ENCODE measurements at regions not wholly inside any gene's neighbourhood (a gene's known extent, or its start where the extent isn't known, plus 50 kb on each side); places are given as distances from the start of the nearest gene placed in this dataset.

DNA sequence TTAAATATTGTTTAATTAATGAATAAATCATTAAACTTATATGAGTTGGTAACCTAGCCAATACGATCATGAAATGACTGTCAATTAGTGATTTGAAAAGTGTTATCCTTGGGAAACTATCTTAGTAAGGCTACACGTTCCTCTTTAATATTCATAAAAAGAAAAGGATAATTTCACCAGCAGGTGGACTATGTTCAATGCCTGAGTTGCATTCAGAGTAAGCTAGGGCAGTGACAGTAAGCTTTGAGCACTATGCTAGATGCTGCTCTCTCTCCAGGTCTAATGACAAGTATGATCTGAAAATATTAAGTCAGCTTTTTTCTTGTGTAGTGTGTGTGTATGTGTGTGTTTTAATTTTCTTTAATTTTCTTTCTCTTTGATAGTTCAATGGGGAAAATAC, 486.3 kb upstream of the PCDH15 start:
- Histone ChIP-seq H3K4me1 (ENCODE audit: control insufficient read depth in 2 of 2, insufficient read depth in 2 of 2, low read length in 1 of 2) (no peaks in the 10 kb centered on the region), H3K27ac (ENCODE audit: low read depth in 2 of 2, low read length in 1 of 2) (no peak overlapping the region), H3K9me3 (ENCODE audit: control insufficient read depth in 2 of 2, insufficient read depth in 1 of 2, low read depth in 1 of 2, low read length in 1 of 2) (no peaks in the 10 kb centered on the region), H3K4me3 (ENCODE audit: low read depth in 1 of 2, low read length in 2 of 2) (no peak overlapping the region), H3K36me3 (ENCODE audit: control insufficient read depth in 2 of 2, insufficient read depth in 2 of 2, low read length in 1 of 2) (no peaks in the 10 kb centered on the region), H3K27me3 (ENCODE audit: control insufficient read depth in 1 of 2, insufficient read depth in 2 of 2, low read length in 2 of 2) (no peaks in the 10 kb centered on the region)
- WGBS, 2 donors, result 50 to 59% methylated on average over 2 of the region's 2 CpGs

DNA sequence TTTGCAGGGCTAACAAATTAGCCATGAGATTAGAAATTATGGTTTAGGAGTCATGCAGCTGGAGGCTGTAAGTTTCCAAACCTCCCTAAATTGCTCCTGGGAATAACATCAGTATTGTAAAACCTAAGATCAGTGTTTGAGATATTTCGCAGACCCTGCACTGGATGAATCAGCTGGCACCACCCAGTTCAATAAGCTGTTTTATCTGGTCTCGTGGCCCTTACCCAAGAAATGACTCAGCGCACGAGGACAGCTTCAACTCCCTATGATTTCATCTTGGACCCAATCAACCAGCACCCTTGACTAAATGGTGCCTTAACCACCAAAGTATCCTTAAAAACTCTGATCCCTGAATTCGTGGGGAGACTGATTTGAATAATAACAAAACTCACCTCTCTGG, 482.0 kb upstream of the PCDH15 start:
- H3K9me3 ChIP-seq (ENCODE audit: control insufficient read depth in 2 of 2, insufficient read depth in 1 of 2, low read depth in 1 of 2, low read length in 1 of 2), result no peaks in the 10 kb centered on the region
- no peaks in the 10 kb centered on the region for H3K27me3 ChIP-seq (ENCODE audit: control insufficient read depth in 1 of 2, insufficient read depth in 2 of 2, low read length in 2 of 2)
- no peaks in the 10 kb centered on the region for H3K4me1 ChIP-seq (ENCODE audit: control insufficient read depth in 2 of 2, insufficient read depth in 2 of 2, low read length in 1 of 2)
- H3K36me3 ChIP-seq (ENCODE audit: control insufficient read depth in 2 of 2, insufficient read depth in 2 of 2, low read length in 1 of 2), result no peaks in the 10 kb centered on the region
- H3K27ac ChIP-seq (ENCODE audit: low read depth in 2 of 2, low read length in 1 of 2), result no peak overlapping the region
- H3K4me3 ChIP-seq (ENCODE audit: low read depth in 1 of 2, low read length in 2 of 2), result no peak overlapping the region
- WGBS, 2 donors, result 64 to 73% methylated on average over 5 of the region's 5 CpGs

DNA sequence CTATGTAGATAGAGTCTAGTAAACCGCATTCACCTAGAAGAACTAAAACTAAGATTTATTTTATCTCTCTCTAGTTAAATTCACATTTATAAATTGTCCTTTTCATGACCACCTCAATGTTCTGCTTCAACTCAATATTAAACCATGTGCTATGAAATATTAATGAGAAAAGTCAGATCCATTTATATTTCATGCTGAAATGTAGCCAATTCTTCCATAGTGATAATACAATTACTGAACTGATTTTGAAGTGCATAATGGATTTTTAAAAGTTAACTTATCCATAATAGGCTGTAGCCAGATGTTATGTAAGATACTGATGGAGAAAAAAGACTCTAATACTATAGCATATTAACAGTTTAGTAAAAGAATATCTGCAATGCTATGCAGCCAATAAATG, 479.7 kb upstream of the PCDH15 start:
- Histone ChIP-seq H3K9me3 (ENCODE audit: control insufficient read depth in 2 of 2, insufficient read depth in 1 of 2, low read depth in 1 of 2, low read length in 1 of 2) (no peaks in the 10 kb centered on the region), H3K27me3 (ENCODE audit: control insufficient read depth in 1 of 2, insufficient read depth in 2 of 2, low read length in 2 of 2) (no peaks in the 10 kb centered on the region), H3K27ac (ENCODE audit: low read depth in 2 of 2, low read length in 1 of 2) (no peak overlapping the region), H3K36me3 (ENCODE audit: control insufficient read depth in 2 of 2, insufficient read depth in 2 of 2, low read length in 1 of 2) (no peaks in the 10 kb centered on the region), H3K4me1 (ENCODE audit: control insufficient read depth in 2 of 2, insufficient read depth in 2 of 2, low read length in 1 of 2) (no peaks in the 10 kb centered on the region), H3K4me3 (ENCODE audit: low read depth in 1 of 2, low read length in 2 of 2) (no peak overlapping the region)
- WGBS, 2 donors, result 89 to 94% methylated on average over 1 of the region's 1 CpG

DNA sequence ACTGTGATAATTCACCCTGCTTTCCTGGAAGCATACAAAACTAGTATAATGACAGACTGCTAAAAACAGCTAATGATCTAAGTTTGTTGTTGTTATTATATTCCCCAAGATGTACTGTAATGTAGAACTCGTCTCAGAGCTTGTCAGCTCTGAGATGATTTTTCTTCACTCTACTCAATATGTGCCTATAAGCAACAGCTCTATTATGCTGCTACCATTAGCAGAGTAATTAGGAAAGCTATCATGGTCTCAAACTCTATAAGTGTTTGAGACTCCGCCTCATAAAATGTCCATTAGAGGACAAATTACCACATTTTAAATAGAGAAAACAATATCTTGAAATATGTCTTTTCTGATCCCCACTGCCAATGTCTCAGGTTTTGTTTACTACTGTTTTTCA, 476.5 kb upstream of the PCDH15 start:
- no peaks in the 10 kb centered on the region for H3K9me3 ChIP-seq (ENCODE audit: control insufficient read depth in 2 of 2, insufficient read depth in 1 of 2, low read depth in 1 of 2, low read length in 1 of 2)
- no peaks in the 10 kb centered on the region for H3K27me3 ChIP-seq (ENCODE audit: control insufficient read depth in 1 of 2, insufficient read depth in 2 of 2, low read length in 2 of 2)
- 58 to 66% methylated on average over 2 of the region's 2 CpGs for WGBS, 2 donors
- H3K4me3 ChIP-seq (ENCODE audit: low read depth in 1 of 2, low read length in 2 of 2), result no peak overlapping the region
- no peaks in the 10 kb centered on the region for H3K4me1 ChIP-seq (ENCODE audit: control insufficient read depth in 2 of 2, insufficient read depth in 2 of 2, low read length in 1 of 2)
- H3K27ac ChIP-seq (ENCODE audit: low read depth in 2 of 2, low read length in 1 of 2), result no peak overlapping the region
- H3K36me3 ChIP-seq (ENCODE audit: control insufficient read depth in 2 of 2, insufficient read depth in 2 of 2, low read length in 1 of 2), result no peaks in the 10 kb centered on the region

DNA sequence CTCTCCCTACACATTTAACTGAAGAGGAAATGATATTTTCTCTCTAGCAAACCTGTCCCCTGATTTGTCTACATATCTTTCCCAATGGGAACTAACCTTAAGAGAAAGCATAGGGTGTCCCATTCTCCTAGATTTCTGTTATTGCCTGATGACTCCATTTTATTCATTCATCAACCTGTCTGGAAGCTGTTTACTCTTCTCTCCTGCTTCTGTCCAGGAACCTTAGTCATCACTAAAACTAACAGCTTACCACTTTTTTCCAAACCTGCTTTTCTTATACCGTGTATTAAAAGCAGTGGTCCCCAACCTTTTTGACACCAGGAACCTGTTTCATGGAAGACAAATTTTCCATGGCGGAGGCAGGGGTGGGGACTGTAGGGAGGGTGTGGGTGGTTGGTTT, 473.3 kb upstream of the PCDH15 start:
- no peaks in the 10 kb centered on the region for H3K4me1 ChIP-seq (ENCODE audit: control insufficient read depth in 2 of 2, insufficient read depth in 2 of 2, low read length in 1 of 2)
- no peaks in the 10 kb centered on the region for H3K36me3 ChIP-seq (ENCODE audit: control insufficient read depth in 2 of 2, insufficient read depth in 2 of 2, low read length in 1 of 2)
- H3K9me3 ChIP-seq (ENCODE audit: control insufficient read depth in 2 of 2, insufficient read depth in 1 of 2, low read depth in 1 of 2, low read length in 1 of 2), result no peaks in the 10 kb centered on the region
- H3K4me3 ChIP-seq (ENCODE audit: low read depth in 1 of 2, low read length in 2 of 2), result no peak overlapping the region
- H3K27me3 ChIP-seq (ENCODE audit: control insufficient read depth in 1 of 2, insufficient read depth in 2 of 2, low read length in 2 of 2), result no peaks in the 10 kb centered on the region
- WGBS, 2 donors, result 53 to 69% methylated on average over 2 of the region's 2 CpGs
- no peak overlapping the region for H3K27ac ChIP-seq (ENCODE audit: low read depth in 2 of 2, low read length in 1 of 2)

DNA sequence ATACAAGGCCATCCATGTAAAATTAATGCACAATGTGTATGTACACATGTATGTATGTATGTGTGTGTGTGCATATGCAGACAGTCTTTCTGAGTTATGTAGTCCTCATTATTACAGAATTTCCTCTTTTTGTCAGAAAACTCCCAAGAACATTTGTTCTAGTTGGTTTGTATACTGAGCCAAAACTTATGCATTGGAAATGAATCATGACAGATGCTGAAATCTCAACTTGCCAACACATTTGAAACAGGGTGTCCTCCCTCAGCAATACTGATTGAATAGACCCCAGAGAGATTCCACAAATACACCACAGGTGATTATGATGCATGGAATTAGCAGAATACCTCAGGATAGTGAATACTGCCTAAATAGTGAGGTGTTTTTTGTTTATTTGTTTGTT, 472.9 kb upstream of the PCDH15 start:
- Histone ChIP-seq H3K27ac (ENCODE audit: low read depth in 2 of 2, low read length in 1 of 2) (no peak overlapping the region), H3K27me3 (ENCODE audit: control insufficient read depth in 1 of 2, insufficient read depth in 2 of 2, low read length in 2 of 2) (no peaks in the 10 kb centered on the region), H3K4me1 (ENCODE audit: control insufficient read depth in 2 of 2, insufficient read depth in 2 of 2, low read length in 1 of 2) (no peaks in the 10 kb centered on the region), H3K9me3 (ENCODE audit: control insufficient read depth in 2 of 2, insufficient read depth in 1 of 2, low read depth in 1 of 2, low read length in 1 of 2) (no peaks in the 10 kb centered on the region), H3K4me3 (ENCODE audit: low read depth in 1 of 2, low read length in 2 of 2) (no peak overlapping the region), H3K36me3 (ENCODE audit: control insufficient read depth in 2 of 2, insufficient read depth in 2 of 2, low read length in 1 of 2) (no peaks in the 10 kb centered on the region)

DNA sequence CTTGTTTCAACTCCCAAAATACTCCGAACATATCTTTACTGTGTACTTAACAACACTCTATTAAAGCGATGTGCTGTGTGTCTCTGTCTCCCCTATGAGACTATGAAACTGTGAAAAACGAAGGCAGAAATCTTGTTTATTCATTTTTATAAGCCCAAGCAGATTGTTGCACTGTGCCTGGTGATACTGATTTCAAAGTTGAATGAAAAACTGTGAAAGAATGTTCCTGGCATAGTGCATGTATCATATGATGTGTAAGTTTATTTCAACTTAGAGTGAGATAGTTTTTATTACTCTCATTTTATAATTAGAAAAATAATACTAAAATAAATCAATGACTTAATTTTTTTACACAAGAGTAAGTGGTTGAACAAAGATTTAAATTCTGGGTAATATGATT, 471.9 kb upstream of the PCDH15 start:
- Histone ChIP-seq H3K36me3 (ENCODE audit: control insufficient read depth in 2 of 2, insufficient read depth in 2 of 2, low read length in 1 of 2) (no peaks in the 10 kb centered on the region), H3K27ac (ENCODE audit: low read depth in 2 of 2, low read length in 1 of 2) (no peak overlapping the region), H3K4me3 (ENCODE audit: low read depth in 1 of 2, low read length in 2 of 2) (no peak overlapping the region), H3K27me3 (ENCODE audit: control insufficient read depth in 1 of 2, insufficient read depth in 2 of 2, low read length in 2 of 2) (no peaks in the 10 kb centered on the region), H3K9me3 (ENCODE audit: control insufficient read depth in 2 of 2, insufficient read depth in 1 of 2, low read depth in 1 of 2, low read length in 1 of 2) (no peaks in the 10 kb centered on the region), H3K4me1 (ENCODE audit: control insufficient read depth in 2 of 2, insufficient read depth in 2 of 2, low read length in 1 of 2) (no peaks in the 10 kb centered on the region)
- WGBS, 2 donors, result 60 to 63% methylated on average over 3 of the region's 3 CpGs

DNA sequence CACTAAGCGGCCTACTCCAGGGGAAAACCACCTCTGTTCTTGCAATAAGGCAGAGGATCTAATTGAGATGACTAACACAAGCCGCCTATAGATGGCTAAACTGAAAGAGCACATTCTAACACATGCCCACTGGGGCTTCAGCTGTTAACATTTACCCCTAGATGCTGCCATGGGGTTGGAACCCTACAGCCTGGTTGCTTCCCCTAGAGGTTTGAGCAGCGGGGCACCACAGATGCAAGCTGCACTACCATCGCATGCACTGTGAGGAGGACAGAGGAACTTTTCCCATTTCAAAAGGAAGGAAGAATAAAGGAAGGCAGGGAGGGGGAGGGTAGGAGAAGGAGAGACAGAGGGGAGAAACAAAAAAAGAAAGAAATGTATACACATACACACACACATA, 465.8 kb upstream of the PCDH15 start:
- peaks cover 0 to 3% of the 10 kb centered on the region in 2 donors for H3K9me3 ChIP-seq (ENCODE audit: control insufficient read depth in 2 of 2, insufficient read depth in 1 of 2, low read depth in 1 of 2, low read length in 1 of 2)
- no peaks in the 10 kb centered on the region for H3K27me3 ChIP-seq (ENCODE audit: control insufficient read depth in 1 of 2, insufficient read depth in 2 of 2, low read length in 2 of 2)
- WGBS, 2 donors, result 89 to 91% methylated on average over 4 of the region's 4 CpGs
- no peak overlapping the region for H3K4me3 ChIP-seq (ENCODE audit: low read depth in 1 of 2, low read length in 2 of 2)
- H3K36me3 ChIP-seq (ENCODE audit: control insufficient read depth in 2 of 2, insufficient read depth in 2 of 2, low read length in 1 of 2), result no peaks in the 10 kb centered on the region
- no peak overlapping the region for H3K27ac ChIP-seq (ENCODE audit: low read depth in 2 of 2, low read length in 1 of 2)
- H3K4me1 ChIP-seq (ENCODE audit: control insufficient read depth in 2 of 2, insufficient read depth in 2 of 2, low read length in 1 of 2), result no peaks in the 10 kb centered on the region

DNA sequence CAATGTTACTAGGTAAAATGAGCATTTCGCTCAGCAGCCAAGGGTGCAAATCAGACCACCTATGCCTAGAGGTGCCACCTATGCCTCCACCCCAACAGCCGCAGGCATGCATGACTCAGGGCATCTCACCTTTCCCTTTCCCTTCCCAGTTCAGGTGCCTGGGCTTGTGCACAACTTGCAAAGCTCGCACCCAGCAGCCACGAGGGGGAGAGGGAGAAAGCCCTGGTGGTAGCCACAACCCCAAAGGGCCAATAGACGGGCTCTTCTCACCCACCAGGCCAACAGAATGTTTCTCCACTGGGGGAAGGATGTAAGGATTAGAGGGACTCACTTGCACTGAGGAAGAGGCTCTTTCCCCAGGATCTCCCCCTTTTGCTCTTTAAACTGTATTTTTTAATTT, 462.3 kb upstream of the PCDH15 start:
- H3K27me3 ChIP-seq (ENCODE audit: control insufficient read depth in 1 of 2, insufficient read depth in 2 of 2, low read length in 2 of 2), result no peaks in the 10 kb centered on the region
- H3K36me3 ChIP-seq (ENCODE audit: control insufficient read depth in 2 of 2, insufficient read depth in 2 of 2, low read length in 1 of 2), result no peaks in the 10 kb centered on the region
- no peak overlapping the region for H3K27ac ChIP-seq (ENCODE audit: low read depth in 2 of 2, low read length in 1 of 2)
- H3K4me3 ChIP-seq (ENCODE audit: low read depth in 1 of 2, low read length in 2 of 2), result no peak overlapping the region
- no peaks in the 10 kb centered on the region for H3K4me1 ChIP-seq (ENCODE audit: control insufficient read depth in 2 of 2, insufficient read depth in 2 of 2, low read length in 1 of 2)
- peaks cover 0 to 3% of the 10 kb centered on the region in 2 donors for H3K9me3 ChIP-seq (ENCODE audit: control insufficient read depth in 2 of 2, insufficient read depth in 1 of 2, low read depth in 1 of 2, low read length in 1 of 2)
- 84 to 88% methylated on average over 5 of the region's 5 CpGs for WGBS, 2 donors

DNA sequence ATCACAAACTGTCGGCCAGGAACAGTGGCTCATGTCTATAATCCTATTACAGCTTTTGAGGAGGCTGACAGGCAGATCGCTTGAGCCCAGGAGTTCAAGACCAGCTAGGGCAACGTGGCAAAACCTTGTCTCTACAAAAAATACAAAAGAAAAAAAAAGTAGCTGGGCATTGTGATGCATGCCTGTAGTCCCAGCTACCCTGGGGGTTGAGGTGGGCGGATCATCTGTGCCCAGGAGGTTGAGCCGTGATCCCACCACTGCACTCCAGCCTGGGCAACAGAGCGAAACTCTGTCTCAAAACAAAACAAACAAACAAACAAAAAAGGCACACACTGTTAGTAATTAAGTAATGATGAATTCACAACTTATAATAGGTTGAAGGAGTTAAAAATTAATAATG, 441.5 kb upstream of the PCDH15 start:
- Histone ChIP-seq H3K4me3 (ENCODE audit: low read depth in 1 of 2, low read length in 2 of 2) (no peak overlapping the region), H3K4me1 (ENCODE audit: control insufficient read depth in 2 of 2, insufficient read depth in 2 of 2, low read length in 1 of 2) (no peaks in the 10 kb centered on the region), H3K9me3 (ENCODE audit: control insufficient read depth in 2 of 2, insufficient read depth in 1 of 2, low read depth in 1 of 2, low read length in 1 of 2) (no peaks in the 10 kb centered on the region), H3K27me3 (ENCODE audit: control insufficient read depth in 1 of 2, insufficient read depth in 2 of 2, low read length in 2 of 2) (no peaks in the 10 kb centered on the region), H3K36me3 (ENCODE audit: control insufficient read depth in 2 of 2, insufficient read depth in 2 of 2, low read length in 1 of 2) (no peaks in the 10 kb centered on the region), H3K27ac (ENCODE audit: low read depth in 2 of 2, low read length in 1 of 2) (no peak overlapping the region)
- 68 to 70% methylated on average over 6 of the region's 6 CpGs for WGBS, 2 donors

All from esophagus (tissue), 2 donors.